Uterus (tissue), 2 donors: ENCODE measurements at regions not wholly inside any gene's neighbourhood (a gene's known extent, or its start where the extent isn't known, plus 50 kb on each side); places are given as distances from the start of the nearest gene placed in this dataset.

Source experiments
- POLR2A ChIP-seq, 2 donors: fragments of 450-650 bp; IDR thresholded peaks; one replicate each; pipeline ENCODE4 v1.6.1; 2016; ENCODE audit warnings: antibody characterized with exemption in 2 of 2, mild to moderate bottlenecking in 1 of 2, moderate library complexity in 1 of 2
- TF ChIP-seq, protein P1 (sequence below), 4 experiments: fragments of 200-600 bp in 2 of 4; fragments of 450-650 bp in 2 of 4; sonication (generic) in 2 of 4; IDR thresholded peaks; one replicate each; pipeline ENCODE4 v1.5.1; 2016 to 2019; ENCODE audit warnings: antibody characterized with exemption in 4 of 4, mild to moderate bottlenecking in 2 of 4, moderate library complexity in 1 of 4

DNA sequence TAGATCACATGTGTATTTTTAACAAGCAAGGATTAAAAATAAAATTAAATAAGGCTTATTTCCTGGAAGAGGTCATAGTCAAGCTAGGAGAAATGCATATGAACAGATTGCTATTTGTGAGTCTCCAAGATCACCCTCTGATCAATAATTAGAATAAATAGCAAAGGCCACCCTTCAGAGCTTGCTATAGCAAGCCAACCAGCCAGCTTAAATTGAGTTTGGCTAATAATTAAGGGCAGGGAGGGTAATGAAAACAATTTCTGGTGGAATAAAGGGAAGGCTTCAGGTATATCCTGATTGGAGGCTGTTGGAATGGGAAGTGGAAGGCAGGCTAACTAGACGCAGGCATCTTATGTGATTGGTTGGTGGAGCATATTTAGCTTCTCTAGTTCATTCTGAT, 403.5 kb downstream of the ARL4A start:
- TF ChIP-seq, protein P1, sequence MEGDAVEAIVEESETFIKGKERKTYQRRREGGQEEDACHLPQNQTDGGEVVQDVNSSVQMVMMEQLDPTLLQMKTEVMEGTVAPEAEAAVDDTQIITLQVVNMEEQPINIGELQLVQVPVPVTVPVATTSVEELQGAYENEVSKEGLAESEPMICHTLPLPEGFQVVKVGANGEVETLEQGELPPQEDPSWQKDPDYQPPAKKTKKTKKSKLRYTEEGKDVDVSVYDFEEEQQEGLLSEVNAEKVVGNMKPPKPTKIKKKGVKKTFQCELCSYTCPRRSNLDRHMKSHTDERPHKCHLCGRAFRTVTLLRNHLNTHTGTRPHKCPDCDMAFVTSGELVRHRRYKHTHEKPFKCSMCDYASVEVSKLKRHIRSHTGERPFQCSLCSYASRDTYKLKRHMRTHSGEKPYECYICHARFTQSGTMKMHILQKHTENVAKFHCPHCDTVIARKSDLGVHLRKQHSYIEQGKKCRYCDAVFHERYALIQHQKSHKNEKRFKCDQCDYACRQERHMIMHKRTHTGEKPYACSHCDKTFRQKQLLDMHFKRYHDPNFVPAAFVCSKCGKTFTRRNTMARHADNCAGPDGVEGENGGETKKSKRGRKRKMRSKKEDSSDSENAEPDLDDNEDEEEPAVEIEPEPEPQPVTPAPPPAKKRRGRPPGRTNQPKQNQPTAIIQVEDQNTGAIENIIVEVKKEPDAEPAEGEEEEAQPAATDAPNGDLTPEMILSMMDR (IDR thresholded peaks at IDR 0.05): no peak
- TF ChIP-seq POLR2A (IDR thresholded peaks at IDR 0.05): no peak
